H9 (cell line): ENCODE measurements at regions not wholly inside any gene's neighbourhood (a gene's known extent, or its start where the extent isn't known, plus 50 kb on each side); places are given as distances from the start of the nearest gene placed in this dataset.
"Not testable (repeated sequence)": the region's sequence is repeated elsewhere in the genome, so short reads cannot be mapped to it uniquely, and the experiment has no call there.

Experiments used
- DNase-seq: peaks from one replicate; pipeline ENCODE4 v3.0.0-alpha.2; 2017
- H2AFZ ChIP-seq: one replicate; pipeline ENCODE4 v1.6.1; 2013; ENCODE audit warnings: mild to moderate bottlenecking, low read length, control low read depth, moderate library complexity
- H2AK5ac ChIP-seq: 2 replicates; pipeline ENCODE4 v1.6.1; 2013; ENCODE audit warnings: low read length, control low read depth, mixed read lengths; ENCODE audit not compliant: insufficient read length
- H2BK120ac ChIP-seq: one replicate; pipeline ENCODE4 v1.6.1; 2013; ENCODE audit warnings: low read depth, mild to moderate bottlenecking, low read length, control low read depth, inconsistent platforms; ENCODE audit not compliant: poor library complexity, severe bottlenecking
- H2BK12ac ChIP-seq: 2 replicates; pipeline ENCODE4 v1.6.1; 2013; ENCODE audit warnings: low read length, control low read depth, mixed read lengths, low read depth; ENCODE audit not compliant: insufficient read length
- H2BK15ac ChIP-seq: 2 replicates; pipeline ENCODE4 v1.6.1; 2013; ENCODE audit warnings: low read depth, low read length, control low read depth
- H2BK20ac ChIP-seq: one replicate; pipeline ENCODE4 v1.6.1; 2013; ENCODE audit warnings: low read depth, mild to moderate bottlenecking, low read length, control low read depth, inconsistent platforms; ENCODE audit not compliant: poor library complexity, severe bottlenecking
- H2BK5ac ChIP-seq: 2 replicates; pipeline ENCODE4 v1.6.1; 2013; ENCODE audit warnings: low read length, control low read depth, mixed read lengths; ENCODE audit not compliant: insufficient read length
- H3K14ac ChIP-seq: 2 replicates; pipeline ENCODE4 v1.6.1; 2013; ENCODE audit warnings: low read length, control low read depth; ENCODE audit not compliant: insufficient read depth
- H3K18ac ChIP-seq: 2 replicates; pipeline ENCODE4 v1.6.1; 2013; ENCODE audit warnings: low read depth, mild to moderate bottlenecking, mixed read lengths, low read length, control low read depth; ENCODE audit not compliant: insufficient read length
- H3K23ac ChIP-seq: 2 replicates; pipeline ENCODE4 v1.6.1; 2013; ENCODE audit warnings: low read length, control low read depth, mixed read lengths, low read depth; ENCODE audit not compliant: insufficient read length
- H3K23me2 ChIP-seq: 2 replicates; pipeline ENCODE4 v1.6.1; 2013; ENCODE audit warnings: low read depth, mild to moderate bottlenecking, mixed read lengths, low read length, control low read depth; ENCODE audit not compliant: insufficient read length, poor library complexity, severe bottlenecking
- H3K27ac ChIP-seq: 2 replicates; pipeline ENCODE4 v1.5.1; 2013; ENCODE audit warnings: low read length, control low read depth, mixed read lengths, low read depth; ENCODE audit not compliant: insufficient read length
- H3K27me3 ChIP-seq: 2 replicates; pipeline ENCODE4 v1.6.1; 2013; ENCODE audit warnings: low read length, control low read depth, inconsistent platforms; ENCODE audit not compliant: insufficient read depth
- H3K4ac ChIP-seq: 2 replicates; pipeline ENCODE4 v1.6.1; 2013; ENCODE audit warnings: low read depth, mild to moderate bottlenecking, control low read depth, inconsistent platforms, low read length, moderate library complexity
- H3K4me1 ChIP-seq: 2 replicates; pipeline ENCODE4 v1.6.1; 2013; ENCODE audit warnings: low read length, control low read depth, inconsistent platforms; ENCODE audit not compliant: insufficient read depth
- H3K4me2 ChIP-seq: 2 replicates; pipeline ENCODE4 v1.6.1; 2013; ENCODE audit warnings: low read length, control low read depth, mixed read lengths; ENCODE audit not compliant: insufficient read length, insufficient read depth
- H3K56ac ChIP-seq: 2 replicates; pipeline ENCODE4 v1.6.1; 2013; ENCODE audit warnings: low read depth, mild to moderate bottlenecking, mixed read lengths, low read length, control low read depth; ENCODE audit not compliant: insufficient read length
- H3K79me1 ChIP-seq: 2 replicates; pipeline ENCODE4 v1.6.1; 2013; ENCODE audit warnings: low read depth, mild to moderate bottlenecking, moderate library complexity, low read length, control low read depth, inconsistent platforms; ENCODE audit not compliant: insufficient read depth, poor library complexity, severe bottlenecking
- H3K79me2 ChIP-seq: 2 replicates; pipeline ENCODE4 v1.6.1; 2013; ENCODE audit warnings: low read length, control low read depth, inconsistent platforms; ENCODE audit not compliant: insufficient read depth
- H3K9ac ChIP-seq: 2 replicates; pipeline ENCODE4 v1.6.1; 2013; ENCODE audit warnings: low read length, control low read depth, mixed read lengths; ENCODE audit not compliant: insufficient read length; ENCODE audit errors: extremely low read depth
- H3K9me3 ChIP-seq: one replicate; pipeline ENCODE4 v1.6.1; 2013; ENCODE audit warnings: low read depth, low read length, inconsistent platforms; ENCODE audit not compliant: control insufficient read depth
- H3T11ph ChIP-seq: one replicate; pipeline ENCODE4 v1.6.1; 2013; ENCODE audit warnings: mild to moderate bottlenecking, low read length, control low read depth, inconsistent platforms
- H4K20me1 ChIP-seq: one replicate; pipeline ENCODE4 v1.6.1; 2013; ENCODE audit not compliant: control insufficient read depth, insufficient read length, insufficient read depth
- H4K5ac ChIP-seq: 2 replicates; pipeline ENCODE4 v1.6.1; 2013; ENCODE audit warnings: low read depth, mild to moderate bottlenecking, mixed read lengths, low read length, control low read depth; ENCODE audit not compliant: insufficient read length
- H4K8ac ChIP-seq: replicated peaks from 2 replicates; pipeline ENCODE4 v1.6.1; 2013; ENCODE audit warnings: low read length, control low read depth, mixed read lengths, low read depth; ENCODE audit not compliant: insufficient read length
- H4K91ac ChIP-seq: 2 replicates; pipeline ENCODE4 v1.6.1; 2013; ENCODE audit warnings: low read depth, mild to moderate bottlenecking, moderate library complexity, mixed read lengths, low read length, control low read depth; ENCODE audit not compliant: insufficient read length
- H3K27ac Mint-ChIP-seq, 3 experiments: 2 replicates in 2 of 3; 3 replicates in 1 of 3; pipeline ENCODE4 v1.8.0; 2020 to 2021; ENCODE audit warnings: mixed read lengths in 3 of 3, mild to moderate bottlenecking in 1 of 3, moderate library complexity in 1 of 3
- H3K27me3 Mint-ChIP-seq: 2 replicates; pipeline ENCODE4 v1.8.0; 2021; ENCODE audit warnings: low read depth, mild to moderate bottlenecking, moderate library complexity, mixed read lengths
- H3K36me3 Mint-ChIP-seq, 3 experiments: 2 replicates in 2 of 3; 3 replicates in 1 of 3; pipeline ENCODE4 v1.8.0; 2020 to 2021; ENCODE audit warnings: low read depth in 3 of 3, mixed read lengths in 3 of 3; ENCODE audit not compliant: insufficient read depth in 1 of 3
- H3K4me1 Mint-ChIP-seq, 2 experiments: 2 replicates each; pipeline ENCODE4 v1.8.0; 2020; ENCODE audit warnings: mixed read lengths in 2 of 2
- H3K4me3 Mint-ChIP-seq, 2 experiments: 2 replicates in 1 of 2; 3 replicates in 1 of 2; pipeline ENCODE4 v1.8.0; 2020 to 2021; ENCODE audit warnings: mild to moderate bottlenecking in 2 of 2, mixed read lengths in 2 of 2, moderate library complexity in 1 of 2
- H3K9me3 Mint-ChIP-seq, 2 experiments: 2 replicates in 1 of 2; 3 replicates in 1 of 2; pipeline ENCODE4 v1.8.0; 2020; ENCODE audit warnings: mild to moderate bottlenecking in 2 of 2, mixed read lengths in 2 of 2, moderate library complexity in 1 of 2
- CTCF ChIP-seq: fragments of 200-600 bp; sonication (generic); conservative IDR thresholded peaks from 3 replicates; pipeline ENCODE4 v1.8.0; 2021; ENCODE audit warnings: antibody characterized with exemption, mild to moderate bottlenecking
- WGBS: extraction: QIAGEN DNeasy Blood & Tissue Kit; methylation state at CpG from one replicate; pipeline ENCODE4 v1.1.7; 2013; ENCODE audit warnings: missing lambda C conversion rate, low lambda C conversion rate, mixed read lengths; ENCODE audit not compliant: insufficient read length; ENCODE audit errors: extremely low coverage; 5-methylcytosine and 5-hydroxymethylcytosine counted together

GRCh38 chr16:60771138-60771537 is 1265.1 kb downstream of the CDH8 start:
- Histone ChIP-seq H4K5ac (no peak overlapping the region), H2AK5ac (no peak overlapping the region), H3K23me2 (no peaks in the 10 kb centered on the region), H3K4me1 (no peaks in the 10 kb centered on the region), H4K91ac (no peak overlapping the region), H3K27ac (no peak overlapping the region), H3K18ac (no peak overlapping the region), H4K20me1 (no peaks in the 10 kb centered on the region), H3K4me2 (no peak overlapping the region), H2BK120ac (no peak overlapping the region), H3K14ac (no peak overlapping the region), H3K79me1 (no peaks in the 10 kb centered on the region), H3K9ac (no peak overlapping the region), H2BK15ac (no peak overlapping the region), H2BK5ac (no peak overlapping the region), H3K23ac (no peak overlapping the region), H3K27me3 (no peaks in the 10 kb centered on the region), H3K9me3 (peaks cover 16% of the 10 kb centered on the region), H3T11ph (no peak overlapping the region), H2AFZ (no peak overlapping the region), H4K8ac (no peak overlapping the region), H2BK12ac (no peak overlapping the region), H2BK20ac (no peak overlapping the region), H3K56ac (no peak overlapping the region), H3K79me2 (no peaks in the 10 kb centered on the region), H3K4ac (no peak overlapping the region)
- H3K9me3 Mint-ChIP-seq: peaks cover 16 to 28% of the 10 kb centered on the region in 2 experiments
- H3K4me1 Mint-ChIP-seq: no peaks in the 10 kb centered on the region
- no CpG with 5 or more reads among the region's 4 CpGs for WGBS
- H3K36me3 Mint-ChIP-seq: peaks cover 11 to 28% (median 12%) of the 10 kb centered on the region in 3 experiments
- H3K27ac Mint-ChIP-seq: no peak overlapping the region
- no peak for TF ChIP-seq CTCF
- H3K27me3 Mint-ChIP-seq: peaks cover 2% of the 10 kb centered on the region; the same call in 1 of the 2 replicates
- H3K4me3 Mint-ChIP-seq: no peak overlapping the region
- DNase-seq: no peak

DNA sequence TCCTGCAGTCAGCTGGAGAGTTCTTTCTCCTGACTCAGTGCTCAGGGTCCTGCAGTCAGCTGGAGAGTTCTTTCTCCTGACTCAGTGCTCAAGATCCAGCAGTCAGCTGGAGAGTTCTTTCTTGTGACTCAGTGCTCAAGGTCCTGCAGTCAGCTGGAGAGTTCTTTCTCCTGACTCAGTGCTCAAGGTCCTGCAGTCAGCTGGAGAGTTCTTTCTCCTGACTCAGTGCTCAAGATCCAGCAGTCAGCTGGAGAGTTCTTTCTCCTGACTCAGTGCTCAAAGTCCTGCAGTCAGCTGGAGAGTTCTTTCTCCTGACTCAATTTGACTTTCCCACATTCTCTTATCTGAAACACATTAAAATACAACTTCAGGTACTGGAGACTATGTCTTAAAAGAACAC is 1265.9 kb downstream of the CDH8 start:
- not testable (repeated sequence) for H4K8ac ChIP-seq, H3K27ac ChIP-seq, H3K4me2 ChIP-seq, DNase-seq, H3K4me1 Mint-ChIP-seq, H4K91ac ChIP-seq, H2BK15ac ChIP-seq, H3K4me3 Mint-ChIP-seq, H2BK12ac ChIP-seq, H2BK5ac ChIP-seq, H3K56ac ChIP-seq, H2AK5ac ChIP-seq, H3K4ac ChIP-seq, H2AFZ ChIP-seq, H3K79me1 ChIP-seq, H3K23me2 ChIP-seq, H3K27me3 ChIP-seq, H3K14ac ChIP-seq, H2BK20ac ChIP-seq, H4K5ac ChIP-seq, H2BK120ac ChIP-seq, H3K79me2 ChIP-seq, H3K23ac ChIP-seq, H3K27ac Mint-ChIP-seq, H3K18ac ChIP-seq, H3K4me1 ChIP-seq, H4K20me1 ChIP-seq, H3T11ph ChIP-seq, H3K9ac ChIP-seq, H3K27me3 Mint-ChIP-seq
- peaks cover 11 to 28% (median 12%) of the 10 kb centered on the region in 3 experiments for H3K36me3 Mint-ChIP-seq
- peaks cover 16% of the 10 kb centered on the region for H3K9me3 ChIP-seq
- peaks cover 17 to 28% of the 10 kb centered on the region in 2 experiments for H3K9me3 Mint-ChIP-seq
